ENCODE measurements at regions not wholly inside any gene's neighbourhood (a gene's known extent, or its start where the extent isn't known, plus 50 kb on each side); places are given as distances from the start of the nearest gene placed in this dataset.

DNA sequence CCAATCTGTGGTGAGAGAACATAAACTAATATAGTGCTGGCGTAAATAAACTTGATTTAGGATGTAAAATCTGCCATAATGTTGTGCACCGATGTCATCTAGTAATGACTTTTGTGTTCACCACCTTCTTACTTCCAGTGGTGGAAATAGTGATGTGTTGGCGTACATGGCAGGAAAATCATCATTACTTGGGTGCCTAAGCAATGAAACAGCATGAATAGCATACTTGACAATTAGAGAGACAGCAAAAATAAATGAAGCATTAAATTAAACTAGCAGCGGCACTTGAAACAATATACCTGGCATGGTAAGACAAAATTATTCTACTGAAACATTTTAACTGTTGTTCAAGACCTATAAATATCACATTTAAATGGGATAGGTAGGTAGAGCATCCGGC lies 73.2 kb upstream of the DSC1 start:
- TF ChIP-seq CTCF (IDR thresholded peaks at IDR 0.05; ENCODE audit: low read depth, low read length) (no peak), EZH2phosphoT487 (IDR thresholded peaks at IDR 0.05; ENCODE audit: low read depth) (no peak)

All from OCI-LY3 (cell line).